ENCODE measurements at regions not wholly inside any gene's neighbourhood (a gene's known extent, or its start where the extent isn't known, plus 50 kb on each side); places are given as distances from the start of the nearest gene placed in this dataset.

DNA sequence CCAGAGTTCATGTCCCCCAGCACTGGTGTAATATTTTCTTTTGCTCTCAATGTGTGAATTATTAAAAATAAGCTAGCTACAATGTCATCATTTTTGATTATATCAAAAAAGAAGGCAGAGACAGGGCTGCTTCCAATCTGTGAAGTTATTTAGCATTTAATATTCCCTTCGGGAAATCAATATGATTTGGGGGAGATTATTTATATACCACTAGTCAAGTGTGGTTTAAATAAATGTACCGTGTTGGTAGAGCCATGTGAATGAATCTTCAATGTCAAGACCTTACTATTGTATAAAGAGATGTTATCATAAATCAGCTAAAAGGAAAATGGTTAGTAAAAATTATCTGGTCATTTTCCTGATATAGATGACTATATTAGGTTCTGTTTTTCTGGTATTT is 87.4 kb upstream of the MID1 start:
- CTCF ChIA-PET, result no interaction called here
- no peak overlapping the region for H3K27ac ChIP-seq (ENCODE audit: low read depth in 1 of 2, low read length in 2 of 2)

DNA sequence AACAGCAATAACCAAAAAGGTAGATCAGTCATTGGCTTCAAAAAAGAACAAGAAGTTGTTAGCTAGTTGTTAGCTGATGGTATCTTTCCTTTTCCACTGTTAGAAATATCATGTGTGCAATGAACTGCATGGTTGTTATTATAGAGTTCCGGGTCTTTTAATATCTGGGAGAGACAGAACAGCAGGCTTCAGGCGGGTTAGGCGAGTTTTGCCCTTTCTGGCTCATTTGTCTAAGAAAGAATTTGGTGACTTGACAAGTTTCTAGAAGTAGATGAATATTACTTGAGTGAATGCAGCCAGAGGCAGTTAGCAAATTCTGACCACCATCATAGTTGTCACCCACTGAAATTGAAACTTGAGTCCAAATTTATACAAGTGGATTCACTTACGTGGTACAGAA is 88.9 kb upstream of the MID1 start:
- Histone ChIP-seq H3K27ac (ENCODE audit: low read depth in 1 of 2, low read length in 2 of 2) (no peak overlapping the region), H3K9me3 (ENCODE audit: control insufficient read depth in 1 of 2, insufficient read depth in 1 of 2, low read length in 2 of 2) (no peaks in the 10 kb centered on the region), H3K27me3 (ENCODE audit: control insufficient read depth in 1 of 2, insufficient read depth in 2 of 2, low read length in 2 of 2) (no peaks in the 10 kb centered on the region), H3K4me1 (ENCODE audit: insufficient read depth, low read length) (no peaks in the 10 kb centered on the region), H3K4me3 (ENCODE audit: low read length) (no peak overlapping the region), H3K36me3 (ENCODE audit: insufficient read depth, low read length) (no peaks in the 10 kb centered on the region)
- TF ChIP-seq, protein P1, sequence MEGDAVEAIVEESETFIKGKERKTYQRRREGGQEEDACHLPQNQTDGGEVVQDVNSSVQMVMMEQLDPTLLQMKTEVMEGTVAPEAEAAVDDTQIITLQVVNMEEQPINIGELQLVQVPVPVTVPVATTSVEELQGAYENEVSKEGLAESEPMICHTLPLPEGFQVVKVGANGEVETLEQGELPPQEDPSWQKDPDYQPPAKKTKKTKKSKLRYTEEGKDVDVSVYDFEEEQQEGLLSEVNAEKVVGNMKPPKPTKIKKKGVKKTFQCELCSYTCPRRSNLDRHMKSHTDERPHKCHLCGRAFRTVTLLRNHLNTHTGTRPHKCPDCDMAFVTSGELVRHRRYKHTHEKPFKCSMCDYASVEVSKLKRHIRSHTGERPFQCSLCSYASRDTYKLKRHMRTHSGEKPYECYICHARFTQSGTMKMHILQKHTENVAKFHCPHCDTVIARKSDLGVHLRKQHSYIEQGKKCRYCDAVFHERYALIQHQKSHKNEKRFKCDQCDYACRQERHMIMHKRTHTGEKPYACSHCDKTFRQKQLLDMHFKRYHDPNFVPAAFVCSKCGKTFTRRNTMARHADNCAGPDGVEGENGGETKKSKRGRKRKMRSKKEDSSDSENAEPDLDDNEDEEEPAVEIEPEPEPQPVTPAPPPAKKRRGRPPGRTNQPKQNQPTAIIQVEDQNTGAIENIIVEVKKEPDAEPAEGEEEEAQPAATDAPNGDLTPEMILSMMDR (IDR thresholded peaks at IDR 0.05), result no peak
- ChIA-PET CTCF (no interaction called here), POLR2A (no interaction called here)
- H3K27ac Mint-ChIP-seq, result no peak overlapping the region
- intact Hi-C loops (cut with DNase I, micrococcal nuclease), result no loop called here
- DNase-seq (no peak), ATAC-seq (ENCODE audit: poor library complexity) (no peak)
- no peaks in the 10 kb centered on the region for H3K4me1 Mint-ChIP-seq (ENCODE audit: low read depth)
- no peak overlapping the region for H3K4me3 Mint-ChIP-seq
- no peaks in the 10 kb centered on the region for H3K27me3 Mint-ChIP-seq
- H3K36me3 Mint-ChIP-seq (ENCODE audit: low read depth), result no peaks in the 10 kb centered on the region
- no peaks in the 10 kb centered on the region for H3K9me3 Mint-ChIP-seq

More for the DNA sequence above, 87.4 kb upstream of the MID1 start:
- Histone ChIP-seq H3K27me3 (ENCODE audit: control insufficient read depth in 1 of 2, insufficient read depth in 2 of 2, low read length in 2 of 2) (no peaks in the 10 kb centered on the region), H3K9me3 (ENCODE audit: control insufficient read depth in 1 of 2, insufficient read depth in 1 of 2, low read length in 2 of 2) (no peaks in the 10 kb centered on the region), H3K4me3 (ENCODE audit: low read length) (no peak overlapping the region), H3K4me1 (ENCODE audit: insufficient read depth, low read length) (no peaks in the 10 kb centered on the region), H3K36me3 (ENCODE audit: insufficient read depth, low read length) (no peaks in the 10 kb centered on the region)
- no peaks in the 10 kb centered on the region for H3K9me3 Mint-ChIP-seq
- ATAC-seq (ENCODE audit: poor library complexity), result no peak
- no peaks in the 10 kb centered on the region for H3K36me3 Mint-ChIP-seq (ENCODE audit: low read depth)
- H3K27ac Mint-ChIP-seq, result no peak overlapping the region
- POLR2A ChIA-PET, result no interaction called here
- no peak for DNase-seq
- H3K4me3 Mint-ChIP-seq, result no peak overlapping the region
- H3K4me1 Mint-ChIP-seq (ENCODE audit: low read depth), result no peaks in the 10 kb centered on the region
- intact Hi-C loops (cut with DNase I, micrococcal nuclease), result no loop called here
- no peaks in the 10 kb centered on the region for H3K27me3 Mint-ChIP-seq
- TF ChIP-seq, protein P1 (IDR thresholded peaks at IDR 0.05), result no peak

DNA sequence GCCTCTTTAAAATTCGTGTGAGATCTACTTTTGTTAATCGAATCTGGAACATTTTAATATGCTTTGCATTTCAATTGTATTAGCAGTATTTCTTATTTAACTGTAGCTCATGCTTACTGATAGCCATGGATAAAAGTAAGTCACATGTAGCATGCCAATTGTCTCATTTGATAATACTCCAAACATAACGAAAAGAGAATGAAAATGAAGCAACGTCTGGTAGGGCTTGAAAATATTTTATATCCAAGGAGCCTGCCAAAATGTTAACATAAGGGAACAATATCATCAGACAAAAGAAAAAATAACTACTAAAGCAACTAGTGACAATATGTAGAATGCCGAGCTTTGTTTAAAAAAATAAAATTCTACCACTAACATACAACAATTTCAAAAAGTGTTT is 94.1 kb upstream of the MID1 start:
- no peak for DNase-seq
- ChIA-PET CTCF (no interaction called here), POLR2A (no interaction called here)
- Histone ChIP-seq H3K27me3 (ENCODE audit: control insufficient read depth in 1 of 2, insufficient read depth in 2 of 2, low read length in 2 of 2) (no peaks in the 10 kb centered on the region), H3K9me3 (ENCODE audit: control insufficient read depth in 1 of 2, insufficient read depth in 1 of 2, low read length in 2 of 2) (no peaks in the 10 kb centered on the region), H3K4me1 (ENCODE audit: insufficient read depth, low read length) (no peaks in the 10 kb centered on the region), H3K4me3 (ENCODE audit: low read length) (no peak overlapping the region), H3K27ac (ENCODE audit: low read depth in 1 of 2, low read length in 2 of 2) (no peak overlapping the region), H3K36me3 (ENCODE audit: insufficient read depth, low read length) (no peaks in the 10 kb centered on the region)
- ATAC-seq (ENCODE audit: poor library complexity), result no peak
- intact Hi-C loops (cut with DNase I, micrococcal nuclease), result no loop called here
- Mint-ChIP-seq H3K36me3 (ENCODE audit: low read depth) (no peaks in the 10 kb centered on the region), H3K9me3 (no peaks in the 10 kb centered on the region), H3K27me3 (no peaks in the 10 kb centered on the region), H3K4me1 (ENCODE audit: low read depth) (no peaks in the 10 kb centered on the region), H3K27ac (no peak overlapping the region), H3K4me3 (no peak overlapping the region)
- TF ChIP-seq, protein P1 (IDR thresholded peaks at IDR 0.05), result no peak

Data from CD4-positive, alpha-beta T cell (primary cell).